ENCODE measurements at regions not wholly inside any gene's neighbourhood (a gene's known extent, or its start where the extent isn't known, plus 50 kb on each side); places are given as distances from the start of the nearest gene placed in this dataset.

DNA sequence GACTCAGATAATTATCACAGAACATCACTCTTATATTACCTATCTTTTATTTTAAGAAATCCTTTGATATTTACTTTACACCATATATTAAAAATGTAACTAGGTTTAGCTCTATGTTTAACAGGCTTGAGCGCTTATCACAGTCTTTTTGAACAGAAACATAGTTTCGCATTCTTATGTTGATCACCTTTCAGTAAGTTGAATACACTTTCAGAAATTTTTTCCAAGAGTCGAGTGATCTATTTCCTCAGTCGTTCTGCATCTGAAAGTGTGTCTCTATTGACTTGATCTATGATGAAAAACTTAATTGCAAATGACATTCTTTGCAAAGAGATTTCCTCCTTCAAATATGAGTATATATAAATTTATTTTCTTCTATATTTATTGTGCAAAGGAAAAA lies 516.6 kb upstream of the KCNMB2 start:
- Histone ChIP-seq H3K9me2 (ENCODE audit: insufficient read depth, low read length) (no peaks in the 10 kb centered on the region), H3K27me3 (ENCODE audit: insufficient read depth, low read depth, low read length) (no peaks in the 10 kb centered on the region), H3K9ac (ENCODE audit: low read length) (no peak overlapping the region), H3K4me2 (ENCODE audit: low read length) (no peak overlapping the region), H2AFZ (ENCODE audit: low read depth, low read length) (no peak overlapping the region), H3F3A (ENCODE audit: insufficient read depth, low read length, poor library complexity, severe bottlenecking) (no peaks in the 10 kb centered on the region), H3K79me2 (replicated peaks; ENCODE audit: insufficient read depth, low read length) (no peaks in the 10 kb centered on the region), H4K20me1 (ENCODE audit: insufficient read depth) (no peaks in the 10 kb centered on the region), H3K9me3 (ENCODE audit: low read length) (no peaks in the 10 kb centered on the region), H3K36me3 (ENCODE audit: insufficient read depth, low read length) (no peaks in the 10 kb centered on the region), H3K4me3 (ENCODE audit: low read length) (no peak overlapping the region), H3K27ac (ENCODE audit: low read length) (no peak overlapping the region)
- TF ChIP-seq POLR2AphosphoS5 (IDR thresholded peaks at IDR 0.05) (no peak), EZH2 (IDR thresholded peaks at IDR 0.05; ENCODE audit: borderline replicate concordance, insufficient read depth, low read length, poor library complexity, severe bottlenecking) (no peak), EP300 (conservative IDR thresholded peaks at IDR 0.05; ENCODE audit: poor library complexity, severe bottlenecking) (no peak), SMC3 (conservative IDR thresholded peaks at IDR 0.05; ENCODE audit: poor library complexity) (no peak), RAD21 (conservative IDR thresholded peaks at IDR 0.05) (no peak), MXI1 (conservative IDR thresholded peaks at IDR 0.05; ENCODE audit: poor library complexity, severe bottlenecking) (no peak), TAF1 (IDR thresholded peaks at IDR 0.05; ENCODE audit: low read depth) (no peak)
- TF ChIP-seq, protein P1, sequence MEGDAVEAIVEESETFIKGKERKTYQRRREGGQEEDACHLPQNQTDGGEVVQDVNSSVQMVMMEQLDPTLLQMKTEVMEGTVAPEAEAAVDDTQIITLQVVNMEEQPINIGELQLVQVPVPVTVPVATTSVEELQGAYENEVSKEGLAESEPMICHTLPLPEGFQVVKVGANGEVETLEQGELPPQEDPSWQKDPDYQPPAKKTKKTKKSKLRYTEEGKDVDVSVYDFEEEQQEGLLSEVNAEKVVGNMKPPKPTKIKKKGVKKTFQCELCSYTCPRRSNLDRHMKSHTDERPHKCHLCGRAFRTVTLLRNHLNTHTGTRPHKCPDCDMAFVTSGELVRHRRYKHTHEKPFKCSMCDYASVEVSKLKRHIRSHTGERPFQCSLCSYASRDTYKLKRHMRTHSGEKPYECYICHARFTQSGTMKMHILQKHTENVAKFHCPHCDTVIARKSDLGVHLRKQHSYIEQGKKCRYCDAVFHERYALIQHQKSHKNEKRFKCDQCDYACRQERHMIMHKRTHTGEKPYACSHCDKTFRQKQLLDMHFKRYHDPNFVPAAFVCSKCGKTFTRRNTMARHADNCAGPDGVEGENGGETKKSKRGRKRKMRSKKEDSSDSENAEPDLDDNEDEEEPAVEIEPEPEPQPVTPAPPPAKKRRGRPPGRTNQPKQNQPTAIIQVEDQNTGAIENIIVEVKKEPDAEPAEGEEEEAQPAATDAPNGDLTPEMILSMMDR (IDR thresholded peaks at IDR 0.05; ENCODE audit: poor library complexity, severe bottlenecking) = no peak
- TF ChIP-seq, protein P2, sequence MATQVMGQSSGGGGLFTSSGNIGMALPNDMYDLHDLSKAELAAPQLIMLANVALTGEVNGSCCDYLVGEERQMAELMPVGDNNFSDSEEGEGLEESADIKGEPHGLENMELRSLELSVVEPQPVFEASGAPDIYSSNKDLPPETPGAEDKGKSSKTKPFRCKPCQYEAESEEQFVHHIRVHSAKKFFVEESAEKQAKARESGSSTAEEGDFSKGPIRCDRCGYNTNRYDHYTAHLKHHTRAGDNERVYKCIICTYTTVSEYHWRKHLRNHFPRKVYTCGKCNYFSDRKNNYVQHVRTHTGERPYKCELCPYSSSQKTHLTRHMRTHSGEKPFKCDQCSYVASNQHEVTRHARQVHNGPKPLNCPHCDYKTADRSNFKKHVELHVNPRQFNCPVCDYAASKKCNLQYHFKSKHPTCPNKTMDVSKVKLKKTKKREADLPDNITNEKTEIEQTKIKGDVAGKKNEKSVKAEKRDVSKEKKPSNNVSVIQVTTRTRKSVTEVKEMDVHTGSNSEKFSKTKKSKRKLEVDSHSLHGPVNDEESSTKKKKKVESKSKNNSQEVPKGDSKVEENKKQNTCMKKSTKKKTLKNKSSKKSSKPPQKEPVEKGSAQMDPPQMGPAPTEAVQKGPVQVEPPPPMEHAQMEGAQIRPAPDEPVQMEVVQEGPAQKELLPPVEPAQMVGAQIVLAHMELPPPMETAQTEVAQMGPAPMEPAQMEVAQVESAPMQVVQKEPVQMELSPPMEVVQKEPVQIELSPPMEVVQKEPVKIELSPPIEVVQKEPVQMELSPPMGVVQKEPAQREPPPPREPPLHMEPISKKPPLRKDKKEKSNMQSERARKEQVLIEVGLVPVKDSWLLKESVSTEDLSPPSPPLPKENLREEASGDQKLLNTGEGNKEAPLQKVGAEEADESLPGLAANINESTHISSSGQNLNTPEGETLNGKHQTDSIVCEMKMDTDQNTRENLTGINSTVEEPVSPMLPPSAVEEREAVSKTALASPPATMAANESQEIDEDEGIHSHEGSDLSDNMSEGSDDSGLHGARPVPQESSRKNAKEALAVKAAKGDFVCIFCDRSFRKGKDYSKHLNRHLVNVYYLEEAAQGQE (IDR thresholded peaks at IDR 0.05; ENCODE audit: borderline replicate concordance) = no peak

DNA sequence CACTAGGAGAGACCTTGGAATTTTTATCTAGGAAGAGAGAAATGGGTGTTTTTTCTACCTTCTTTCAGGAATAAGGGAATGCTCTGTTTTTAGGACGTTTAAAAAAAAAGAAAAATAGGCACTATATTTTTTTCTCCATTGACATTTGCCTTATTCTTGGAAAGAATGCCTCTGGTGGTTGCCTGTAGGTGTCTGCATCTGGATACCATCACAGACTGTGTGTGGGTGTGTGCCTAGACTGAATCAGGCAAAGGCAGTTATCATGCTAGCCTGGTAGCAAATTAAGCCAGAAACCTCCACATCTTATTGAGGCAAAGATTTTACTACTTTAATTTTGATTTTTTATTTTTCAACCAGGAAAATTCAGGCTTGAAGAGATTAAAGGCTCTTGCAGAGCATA lies 513.6 kb upstream of the KCNMB2 start:
- H4K20me1 ChIP-seq (ENCODE audit: insufficient read depth) = no peaks in the 10 kb centered on the region
- H2AFZ ChIP-seq (ENCODE audit: low read depth, low read length) = no peak overlapping the region
- H3K4me3 ChIP-seq (ENCODE audit: low read length) = no peak overlapping the region
- H3F3A ChIP-seq (ENCODE audit: insufficient read depth, low read length, poor library complexity, severe bottlenecking) = no peaks in the 10 kb centered on the region
- TF ChIP-seq, protein P2 (IDR thresholded peaks at IDR 0.05; ENCODE audit: borderline replicate concordance) = no peak
- TF ChIP-seq EZH2 (IDR thresholded peaks at IDR 0.05; ENCODE audit: borderline replicate concordance, insufficient read depth, low read length, poor library complexity, severe bottlenecking) (no peak), POLR2AphosphoS5 (IDR thresholded peaks at IDR 0.05) (no peak), TAF1 (IDR thresholded peaks at IDR 0.05; ENCODE audit: low read depth) (no peak), RAD21 (conservative IDR thresholded peaks at IDR 0.05) (no peak)
- H3K9me3 ChIP-seq (ENCODE audit: low read length) = no peaks in the 10 kb centered on the region
- H3K79me2 ChIP-seq (replicated peaks; ENCODE audit: insufficient read depth, low read length) = no peaks in the 10 kb centered on the region
- H3K9ac ChIP-seq (ENCODE audit: low read length) = no peak overlapping the region
- no peaks in the 10 kb centered on the region for H3K27me3 ChIP-seq (ENCODE audit: insufficient read depth, low read depth, low read length)
- no peaks in the 10 kb centered on the region for H3K36me3 ChIP-seq (ENCODE audit: insufficient read depth, low read length)
- H3K27ac ChIP-seq (ENCODE audit: low read length) = no peak overlapping the region
- H3K9me2 ChIP-seq (ENCODE audit: insufficient read depth, low read length) = no peaks in the 10 kb centered on the region
- no peak overlapping the region for H3K4me2 ChIP-seq (ENCODE audit: low read length)

Data from neural cell (in vitro differentiated cells).